GM23338 (cell line): ENCODE measurements at regions not wholly inside any gene's neighbourhood (a gene's known extent, or its start where the extent isn't known, plus 50 kb on each side); places are given as distances from the start of the nearest gene placed in this dataset.

ENCODE experiments used
- ATAC-seq: fragments of 200-7000 bp; cut with Tn5 transposase; 3 replicates; pipeline ENCODE4 v1.9.1; 2020
- DNase-seq: peaks from one replicate; pipeline ENCODE4 v3.0.0-alpha.2; 2015; ENCODE audit warnings: low spot score
- H2AFZ ChIP-seq: fragments of 200-600 bp; sonication (generic); 2 replicates; pipeline ENCODE4 v1.8.0; 2016; ENCODE audit warnings: antibody characterized with exemption, mild to moderate bottlenecking, moderate library complexity
- H3F3A ChIP-seq: fragments of 200-600 bp; sonication (generic); replicated peaks from 2 replicates; pipeline ENCODE4 v1.8.0; 2017; ENCODE audit warnings: antibody characterized with exemption, mixed run types, low read depth
- H3K27ac ChIP-seq: fragments of 200-600 bp; sonication (generic); 2 replicates; pipeline ENCODE4 v1.6.1; 2016; ENCODE audit warnings: low read depth
- H3K27me3 ChIP-seq: fragments of 200-600 bp; sonication (generic); 2 replicates; pipeline ENCODE4 v1.8.0; 2016; ENCODE audit warnings: mild to moderate bottlenecking, mixed run types, moderate library complexity; ENCODE audit not compliant: insufficient read depth
- H3K36me3 ChIP-seq: fragments of 200-600 bp; sonication (generic); 2 replicates; pipeline ENCODE4 v1.8.0; 2016; ENCODE audit warnings: mild to moderate bottlenecking; ENCODE audit not compliant: insufficient read depth
- H3K4me1 ChIP-seq: fragments of 200-600 bp; sonication (generic); 2 replicates; pipeline ENCODE4 v1.8.0; 2016; ENCODE audit warnings: mild to moderate bottlenecking, moderate library complexity; ENCODE audit not compliant: insufficient read depth
- H3K4me2 ChIP-seq: fragments of 200-600 bp; sonication (generic); 2 replicates; pipeline ENCODE4 v1.7.1; 2017; ENCODE audit warnings: mixed run types
- H3K4me3 ChIP-seq: fragments of 200-600 bp; sonication (generic); 2 replicates; pipeline ENCODE4 v1.6.1; 2016; ENCODE audit warnings: mixed run types
- H3K79me2 ChIP-seq: fragments of 200-600 bp; sonication (generic); replicated peaks from 2 replicates; pipeline ENCODE4 v1.8.0; 2017; ENCODE audit warnings: mild to moderate bottlenecking; ENCODE audit not compliant: insufficient read depth
- H3K9me2 ChIP-seq: fragments of 200-600 bp; sonication (generic); 2 replicates; pipeline ENCODE4 v1.8.0; 2017; ENCODE audit not compliant: insufficient read depth
- H4K20me1 ChIP-seq: fragments of 200-600 bp; sonication (generic); replicated peaks from 2 replicates; pipeline ENCODE4 v1.8.0; 2017; ENCODE audit warnings: mild to moderate bottlenecking; ENCODE audit not compliant: insufficient read depth
- H3K27ac Mint-ChIP-seq: 2 replicates; pipeline ENCODE4 v1.8.0; 2020; ENCODE audit warnings: inconsistent platforms, mild to moderate bottlenecking, moderate library complexity, mixed read lengths
- H3K27me3 Mint-ChIP-seq: 3 replicates; pipeline ENCODE4 v1.8.0; 2022; ENCODE audit warnings: low read depth, mild to moderate bottlenecking, moderate library complexity, mixed read lengths, inconsistent platforms; ENCODE audit not compliant: insufficient read depth, poor library complexity
- H3K36me3 Mint-ChIP-seq: 3 replicates; pipeline ENCODE4 v1.8.0; 2021; ENCODE audit warnings: low read depth, mild to moderate bottlenecking, inconsistent platforms, moderate library complexity, mixed read lengths
- H3K4me1 Mint-ChIP-seq: 3 replicates; pipeline ENCODE4 v1.8.0; 2020; ENCODE audit warnings: mild to moderate bottlenecking, inconsistent platforms, mixed read lengths
- H3K4me3 Mint-ChIP-seq: 3 replicates; pipeline ENCODE4 v1.8.0; 2021; ENCODE audit warnings: moderate library complexity, mild to moderate bottlenecking, inconsistent platforms, mixed read lengths
- H3K9me3 Mint-ChIP-seq: 3 replicates; pipeline ENCODE4 v1.8.0; 2020; ENCODE audit warnings: moderate library complexity, mild to moderate bottlenecking, inconsistent platforms, mixed read lengths
- CREB1 ChIP-seq: fragments of 250-450 bp; sonication (Bioruptor Pico); IDR thresholded peaks from 2 replicates; pipeline ENCODE4 v1.5.0; 2020; ENCODE audit warnings: low read depth, mild to moderate bottlenecking, moderate library complexity
- EZH2 ChIP-seq: fragments of 200-600 bp; sonication (generic); IDR thresholded peaks from one replicate; pipeline ENCODE4 v1.8.0; 2017; ENCODE audit warnings: antibody characterized with exemption, mild to moderate bottlenecking, low read depth; ENCODE audit not compliant: unreplicated experiment
- EZH2phosphoT487 ChIP-seq: fragments of 200-600 bp; sonication (generic); IDR thresholded peaks from one replicate; pipeline ENCODE4 v1.8.1; 2018; ENCODE audit warnings: antibody characterized with exemption; ENCODE audit not compliant: unreplicated experiment
- JUNB ChIP-seq: IDR thresholded peaks from one replicate; pipeline ENCODE4 v1.6.1; 2016; ENCODE audit warnings: antibody characterized with exemption; ENCODE audit not compliant: unreplicated experiment
- NANOG ChIP-seq: IDR thresholded peaks from 2 replicates; pipeline ENCODE4 v1.6.1; 2016; ENCODE audit warnings: antibody characterized with exemption, borderline replicate concordance
- POLR2AphosphoS5 ChIP-seq: IDR thresholded peaks from 2 replicates; pipeline ENCODE4 v1.6.1; 2016; ENCODE audit warnings: antibody characterized with exemption, low read depth
- STAT1 ChIP-seq: IDR thresholded peaks from one replicate; pipeline ENCODE4 v1.6.1; 2016; ENCODE audit warnings: antibody characterized with exemption; ENCODE audit not compliant: unreplicated experiment
- ZNF114 ChIP-seq: fragments of 250-450 bp; sonication (Bioruptor Pico); IDR thresholded peaks from 2 replicates; pipeline ENCODE4 v1.5.0; 2020; ENCODE audit warnings: mild to moderate bottlenecking, moderate library complexity
- ZNF331 ChIP-seq: fragments of 250-450 bp; sonication (Bioruptor Pico); IDR thresholded peaks from 2 replicates; pipeline ENCODE4 v1.5.0; 2020; ENCODE audit warnings: low read depth, mild to moderate bottlenecking, moderate library complexity
- TF ChIP-seq, protein P1 (sequence below): fragments of 250-450 bp; sonication (Bioruptor Pico); IDR thresholded peaks from 2 replicates; pipeline ENCODE4 v1.5.0; 2020; ENCODE audit warnings: mild to moderate bottlenecking, moderate library complexity
- TF ChIP-seq, protein P2 (sequence below), 2 experiments: fragments of 200-600 bp in 1 of 2; sonication (generic) in 1 of 2; conservative IDR thresholded peaks; 2 replicates each; pipeline versions ENCODE4 v1.5.1 to v1.6.1; 2016 to 2017; ENCODE audit warnings: antibody characterized with exemption in 2 of 2, low read depth in 2 of 2, mild to moderate bottlenecking in 2 of 2, moderate library complexity in 1 of 2
- TF ChIP-seq, protein P3 (sequence below): IDR thresholded peaks from one replicate; pipeline ENCODE4 v1.6.1; 2018; ENCODE audit warnings: antibody characterized with exemption; ENCODE audit not compliant: unreplicated experiment

DNA sequence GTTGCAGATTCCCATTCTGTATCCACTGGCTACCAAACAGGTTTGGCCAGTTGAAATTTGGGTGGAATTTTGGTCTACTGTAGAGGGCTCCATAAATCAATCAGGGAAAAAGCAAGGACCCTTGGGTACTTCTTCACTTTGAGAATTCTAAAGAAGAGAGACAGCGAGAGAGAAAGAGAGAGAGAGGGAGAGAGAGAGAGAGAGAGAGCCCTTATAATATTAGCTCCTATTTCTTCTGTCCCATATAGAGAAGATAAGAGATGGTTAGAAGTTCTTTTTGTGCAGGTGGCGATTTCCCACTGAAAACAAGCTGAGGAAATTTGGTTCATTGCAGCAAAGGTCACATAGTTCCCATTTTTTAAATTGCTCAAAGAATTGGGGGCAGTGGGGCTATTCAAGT, 88.6 kb upstream of the ZNF536 start:
- TF ChIP-seq, protein P1, sequence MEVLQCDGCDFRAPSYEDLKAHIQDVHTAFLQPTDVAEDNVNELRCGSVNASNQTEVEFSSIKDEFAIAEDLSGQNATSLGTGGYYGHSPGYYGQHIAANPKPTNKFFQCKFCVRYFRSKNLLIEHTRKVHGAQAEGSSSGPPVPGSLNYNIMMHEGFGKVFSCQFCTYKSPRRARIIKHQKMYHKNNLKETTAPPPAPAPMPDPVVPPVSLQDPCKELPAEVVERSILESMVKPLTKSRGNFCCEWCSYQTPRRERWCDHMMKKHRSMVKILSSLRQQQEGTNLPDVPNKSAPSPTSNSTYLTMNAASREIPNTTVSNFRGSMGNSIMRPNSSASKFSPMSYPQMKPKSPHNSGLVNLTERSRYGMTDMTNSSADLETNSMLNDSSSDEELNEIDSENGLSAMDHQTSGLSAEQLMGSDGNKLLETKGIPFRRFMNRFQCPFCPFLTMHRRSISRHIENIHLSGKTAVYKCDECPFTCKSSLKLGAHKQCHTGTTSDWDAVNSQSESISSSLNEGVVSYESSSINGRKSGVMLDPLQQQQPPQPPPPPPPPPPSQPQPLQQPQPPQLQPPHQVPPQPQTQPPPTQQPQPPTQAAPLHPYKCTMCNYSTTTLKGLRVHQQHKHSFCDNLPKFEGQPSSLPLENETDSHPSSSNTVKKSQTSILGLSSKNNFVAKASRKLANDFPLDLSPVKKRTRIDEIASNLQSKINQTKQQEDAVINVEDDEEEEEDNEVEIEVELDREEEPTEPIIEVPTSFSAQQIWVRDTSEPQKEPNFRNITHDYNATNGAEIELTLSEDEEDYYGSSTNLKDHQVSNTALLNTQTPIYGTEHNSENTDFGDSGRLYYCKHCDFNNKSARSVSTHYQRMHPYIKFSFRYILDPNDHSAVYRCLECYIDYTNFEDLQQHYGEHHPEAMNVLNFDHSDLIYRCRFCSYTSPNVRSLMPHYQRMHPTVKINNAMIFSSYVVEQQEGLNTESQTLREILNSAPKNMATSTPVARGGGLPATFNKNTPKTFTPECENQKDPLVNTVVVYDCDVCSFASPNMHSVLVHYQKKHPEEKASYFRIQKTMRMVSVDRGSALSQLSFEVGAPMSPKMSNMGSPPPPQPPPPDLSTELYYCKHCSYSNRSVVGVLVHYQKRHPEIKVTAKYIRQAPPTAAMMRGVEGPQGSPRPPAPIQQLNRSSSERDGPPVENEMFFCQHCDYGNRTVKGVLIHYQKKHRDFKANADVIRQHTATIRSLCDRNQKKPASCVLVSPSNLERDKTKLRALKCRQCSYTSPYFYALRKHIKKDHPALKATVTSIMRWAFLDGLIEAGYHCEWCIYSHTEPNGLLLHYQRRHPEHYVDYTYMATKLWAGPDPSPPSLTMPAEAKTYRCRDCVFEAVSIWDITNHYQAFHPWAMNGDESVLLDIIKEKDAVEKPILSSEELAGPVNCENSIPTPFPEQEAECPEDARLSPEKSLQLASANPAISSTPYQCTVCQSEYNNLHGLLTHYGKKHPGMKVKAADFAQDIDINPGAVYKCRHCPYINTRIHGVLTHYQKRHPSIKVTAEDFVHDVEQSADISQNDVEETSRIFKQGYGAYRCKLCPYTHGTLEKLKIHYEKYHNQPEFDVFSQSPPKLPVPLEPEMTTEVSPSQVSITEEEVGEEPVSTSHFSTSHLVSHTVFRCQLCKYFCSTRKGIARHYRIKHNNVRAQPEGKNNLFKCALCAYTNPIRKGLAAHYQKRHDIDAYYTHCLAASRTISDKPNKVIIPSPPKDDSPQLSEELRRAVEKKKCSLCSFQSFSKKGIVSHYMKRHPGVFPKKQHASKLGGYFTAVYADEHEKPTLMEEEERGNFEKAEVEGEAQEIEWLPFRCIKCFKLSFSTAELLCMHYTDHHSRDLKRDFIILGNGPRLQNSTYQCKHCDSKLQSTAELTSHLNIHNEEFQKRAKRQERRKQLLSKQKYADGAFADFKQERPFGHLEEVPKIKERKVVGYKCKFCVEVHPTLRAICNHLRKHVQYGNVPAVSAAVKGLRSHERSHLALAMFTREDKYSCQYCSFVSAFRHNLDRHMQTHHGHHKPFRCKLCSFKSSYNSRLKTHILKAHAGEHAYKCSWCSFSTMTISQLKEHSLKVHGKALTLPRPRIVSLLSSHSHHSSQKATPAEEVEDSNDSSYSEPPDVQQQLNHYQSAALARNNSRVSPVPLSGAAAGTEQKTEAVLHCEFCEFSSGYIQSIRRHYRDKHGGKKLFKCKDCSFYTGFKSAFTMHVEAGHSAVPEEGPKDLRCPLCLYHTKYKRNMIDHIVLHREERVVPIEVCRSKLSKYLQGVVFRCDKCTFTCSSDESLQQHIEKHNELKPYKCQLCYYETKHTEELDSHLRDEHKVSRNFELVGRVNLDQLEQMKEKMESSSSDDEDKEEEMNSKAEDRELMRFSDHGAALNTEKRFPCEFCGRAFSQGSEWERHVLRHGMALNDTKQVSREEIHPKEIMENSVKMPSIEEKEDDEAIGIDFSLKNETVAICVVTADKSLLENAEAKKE (CRISPR knock-in tag): no peak
- TF ChIP-seq NANOG (no peak), JUNB (no peak), POLR2AphosphoS5 (no peak), EZH2 (no peak), STAT1 (no peak), ZNF114 (CRISPR knock-in tag) (no peak), ZNF331 (CRISPR knock-in tag) (no peak), EZH2phosphoT487 (no peak), CREB1 (CRISPR knock-in tag) (no peak)
- TF ChIP-seq, protein P2, sequence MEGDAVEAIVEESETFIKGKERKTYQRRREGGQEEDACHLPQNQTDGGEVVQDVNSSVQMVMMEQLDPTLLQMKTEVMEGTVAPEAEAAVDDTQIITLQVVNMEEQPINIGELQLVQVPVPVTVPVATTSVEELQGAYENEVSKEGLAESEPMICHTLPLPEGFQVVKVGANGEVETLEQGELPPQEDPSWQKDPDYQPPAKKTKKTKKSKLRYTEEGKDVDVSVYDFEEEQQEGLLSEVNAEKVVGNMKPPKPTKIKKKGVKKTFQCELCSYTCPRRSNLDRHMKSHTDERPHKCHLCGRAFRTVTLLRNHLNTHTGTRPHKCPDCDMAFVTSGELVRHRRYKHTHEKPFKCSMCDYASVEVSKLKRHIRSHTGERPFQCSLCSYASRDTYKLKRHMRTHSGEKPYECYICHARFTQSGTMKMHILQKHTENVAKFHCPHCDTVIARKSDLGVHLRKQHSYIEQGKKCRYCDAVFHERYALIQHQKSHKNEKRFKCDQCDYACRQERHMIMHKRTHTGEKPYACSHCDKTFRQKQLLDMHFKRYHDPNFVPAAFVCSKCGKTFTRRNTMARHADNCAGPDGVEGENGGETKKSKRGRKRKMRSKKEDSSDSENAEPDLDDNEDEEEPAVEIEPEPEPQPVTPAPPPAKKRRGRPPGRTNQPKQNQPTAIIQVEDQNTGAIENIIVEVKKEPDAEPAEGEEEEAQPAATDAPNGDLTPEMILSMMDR (conservative IDR thresholded peaks at IDR 0.05; ENCODE audit: low read depth in 2 of 2): no peak
- TF ChIP-seq, protein P3, sequence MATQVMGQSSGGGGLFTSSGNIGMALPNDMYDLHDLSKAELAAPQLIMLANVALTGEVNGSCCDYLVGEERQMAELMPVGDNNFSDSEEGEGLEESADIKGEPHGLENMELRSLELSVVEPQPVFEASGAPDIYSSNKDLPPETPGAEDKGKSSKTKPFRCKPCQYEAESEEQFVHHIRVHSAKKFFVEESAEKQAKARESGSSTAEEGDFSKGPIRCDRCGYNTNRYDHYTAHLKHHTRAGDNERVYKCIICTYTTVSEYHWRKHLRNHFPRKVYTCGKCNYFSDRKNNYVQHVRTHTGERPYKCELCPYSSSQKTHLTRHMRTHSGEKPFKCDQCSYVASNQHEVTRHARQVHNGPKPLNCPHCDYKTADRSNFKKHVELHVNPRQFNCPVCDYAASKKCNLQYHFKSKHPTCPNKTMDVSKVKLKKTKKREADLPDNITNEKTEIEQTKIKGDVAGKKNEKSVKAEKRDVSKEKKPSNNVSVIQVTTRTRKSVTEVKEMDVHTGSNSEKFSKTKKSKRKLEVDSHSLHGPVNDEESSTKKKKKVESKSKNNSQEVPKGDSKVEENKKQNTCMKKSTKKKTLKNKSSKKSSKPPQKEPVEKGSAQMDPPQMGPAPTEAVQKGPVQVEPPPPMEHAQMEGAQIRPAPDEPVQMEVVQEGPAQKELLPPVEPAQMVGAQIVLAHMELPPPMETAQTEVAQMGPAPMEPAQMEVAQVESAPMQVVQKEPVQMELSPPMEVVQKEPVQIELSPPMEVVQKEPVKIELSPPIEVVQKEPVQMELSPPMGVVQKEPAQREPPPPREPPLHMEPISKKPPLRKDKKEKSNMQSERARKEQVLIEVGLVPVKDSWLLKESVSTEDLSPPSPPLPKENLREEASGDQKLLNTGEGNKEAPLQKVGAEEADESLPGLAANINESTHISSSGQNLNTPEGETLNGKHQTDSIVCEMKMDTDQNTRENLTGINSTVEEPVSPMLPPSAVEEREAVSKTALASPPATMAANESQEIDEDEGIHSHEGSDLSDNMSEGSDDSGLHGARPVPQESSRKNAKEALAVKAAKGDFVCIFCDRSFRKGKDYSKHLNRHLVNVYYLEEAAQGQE: no peak
- peaks cover 2% of the 10 kb centered on the region; the same call in 2 of the 3 replicates for H3K9me3 Mint-ChIP-seq
- DNase-seq: no peak
- Histone ChIP-seq H3K79me2 (no peaks in the 10 kb centered on the region), H3K4me3 (no peak overlapping the region), H3K36me3 (no peaks in the 10 kb centered on the region), H3K9me2 (0 out of 2 replicates have a peak, but pooled peaks cover 6% of the 10 kb centered on the region), H3K27me3 (no peaks in the 10 kb centered on the region), H2AFZ (0 out of 2 replicates have a peak overlapping the region, but pooled peaks have one; percentile 32), H3K4me2 (no peak overlapping the region), H3K4me1 (peaks cover 9% of the 10 kb centered on the region; the same call in 1 of the 2 replicates), H4K20me1 (no peaks in the 10 kb centered on the region), H3K27ac (no peak overlapping the region), H3F3A (no peaks in the 10 kb centered on the region)
- no peaks in the 10 kb centered on the region for H3K36me3 Mint-ChIP-seq
- no peak for ATAC-seq
- no peak overlapping the region for H3K4me3 Mint-ChIP-seq
- peaks cover 4% of the 10 kb centered on the region for H3K27me3 Mint-ChIP-seq
- H3K4me1 Mint-ChIP-seq: peaks cover 27% of the 10 kb centered on the region
- H3K27ac Mint-ChIP-seq: no peak overlapping the region
